KMS-11 (cell line): ENCODE measurements at regions not wholly inside any gene's neighbourhood (a gene's known extent, or its start where the extent isn't known, plus 50 kb on each side); places are given as distances from the start of the nearest gene placed in this dataset.

ENCODE experiments used
- H2AFZ ChIP-seq: fragments of 200-600 bp; sonication (generic); 2 replicates; pipeline ENCODE4 v1.6.1; 2016; ENCODE audit warnings: antibody characterized with exemption, mixed run types, low read depth
- H3K27ac ChIP-seq: fragments of 200-600 bp; sonication (generic); 2 replicates; pipeline ENCODE4 v1.6.1; 2016; ENCODE audit warnings: mild to moderate bottlenecking, mixed run types
- H3K27me3 ChIP-seq: fragments of 200-600 bp; sonication (generic); 2 replicates; pipeline ENCODE4 v1.6.1; 2017; ENCODE audit warnings: mild to moderate bottlenecking, low read depth, mixed run types, moderate library complexity; ENCODE audit not compliant: insufficient read depth
- H3K36me3 ChIP-seq: fragments of 200-600 bp; sonication (generic); 2 replicates; pipeline ENCODE4 v1.6.1; 2017; ENCODE audit warnings: mild to moderate bottlenecking, mixed run types; ENCODE audit not compliant: insufficient read depth
- H3K4me1 ChIP-seq: fragments of 200-600 bp; sonication (generic); 2 replicates; pipeline ENCODE4 v1.6.1; 2016; ENCODE audit warnings: mild to moderate bottlenecking, low read depth, mixed run types; ENCODE audit not compliant: poor library complexity, severe bottlenecking
- H3K4me2 ChIP-seq: fragments of 200-600 bp; sonication (generic); 2 replicates; pipeline ENCODE4 v1.7.0; 2016; ENCODE audit warnings: mild to moderate bottlenecking, mixed run types
- H3K4me3 ChIP-seq: fragments of 200-600 bp; sonication (generic); IDR thresholded peaks from 2 replicates; pipeline ENCODE4 v1.6.1; 2017; ENCODE audit warnings: low read depth, low read length, mixed read lengths; ENCODE audit not compliant: insufficient read depth
- H3K79me2 ChIP-seq: fragments of 200-600 bp; sonication (generic); 2 replicates; pipeline ENCODE4 v1.6.1; 2016; ENCODE audit warnings: low read depth, mixed run types; ENCODE audit not compliant: insufficient read depth
- H3K9ac ChIP-seq: fragments of 200-600 bp; sonication (generic); 2 replicates; pipeline ENCODE4 v1.6.1; 2016; ENCODE audit warnings: mild to moderate bottlenecking, mixed run types
- H4K20me1 ChIP-seq: fragments of 200-600 bp; sonication (generic); 2 replicates; pipeline ENCODE4 v1.6.1; 2016; ENCODE audit warnings: mild to moderate bottlenecking, mixed run types; ENCODE audit not compliant: insufficient read depth
- TF ChIP-seq, protein P1 (sequence below): fragments of 200-600 bp; sonication (generic); conservative IDR thresholded peaks from 2 replicates; pipeline ENCODE4 v1.6.1; 2017; ENCODE audit warnings: low read depth, mild to moderate bottlenecking, antibody characterized with exemption, low read length, moderate library complexity, mixed read lengths

DNA sequence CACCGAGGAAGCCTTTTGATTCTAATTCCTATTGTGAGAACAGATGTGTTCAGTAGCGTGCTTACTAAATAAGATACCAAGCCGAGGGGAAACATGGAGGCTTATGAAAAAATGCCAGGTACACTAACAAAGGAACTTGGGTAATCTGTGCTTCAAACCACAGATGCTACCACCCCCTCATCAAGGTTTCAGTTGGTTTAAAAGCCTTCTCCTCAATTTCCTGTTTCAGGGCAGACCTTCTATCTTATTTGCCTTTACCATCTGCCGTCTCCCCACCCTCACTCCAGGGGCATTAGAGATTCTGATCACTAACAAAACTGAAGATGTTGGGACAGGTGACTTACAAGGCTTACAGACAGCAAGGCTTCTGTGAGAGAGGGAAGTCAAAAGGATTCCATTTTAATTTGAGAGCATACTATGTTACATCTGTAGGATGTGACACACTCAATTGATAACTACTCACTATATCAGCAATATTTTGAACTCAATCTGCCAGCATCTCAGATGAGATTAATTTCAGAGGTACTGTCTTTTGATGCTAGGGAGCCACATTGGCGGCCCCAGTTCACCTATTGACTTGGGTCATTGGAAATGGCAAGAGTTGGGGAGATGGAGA, 60.6 kb upstream of the PLCL2 start:
- TF ChIP-seq, protein P1, sequence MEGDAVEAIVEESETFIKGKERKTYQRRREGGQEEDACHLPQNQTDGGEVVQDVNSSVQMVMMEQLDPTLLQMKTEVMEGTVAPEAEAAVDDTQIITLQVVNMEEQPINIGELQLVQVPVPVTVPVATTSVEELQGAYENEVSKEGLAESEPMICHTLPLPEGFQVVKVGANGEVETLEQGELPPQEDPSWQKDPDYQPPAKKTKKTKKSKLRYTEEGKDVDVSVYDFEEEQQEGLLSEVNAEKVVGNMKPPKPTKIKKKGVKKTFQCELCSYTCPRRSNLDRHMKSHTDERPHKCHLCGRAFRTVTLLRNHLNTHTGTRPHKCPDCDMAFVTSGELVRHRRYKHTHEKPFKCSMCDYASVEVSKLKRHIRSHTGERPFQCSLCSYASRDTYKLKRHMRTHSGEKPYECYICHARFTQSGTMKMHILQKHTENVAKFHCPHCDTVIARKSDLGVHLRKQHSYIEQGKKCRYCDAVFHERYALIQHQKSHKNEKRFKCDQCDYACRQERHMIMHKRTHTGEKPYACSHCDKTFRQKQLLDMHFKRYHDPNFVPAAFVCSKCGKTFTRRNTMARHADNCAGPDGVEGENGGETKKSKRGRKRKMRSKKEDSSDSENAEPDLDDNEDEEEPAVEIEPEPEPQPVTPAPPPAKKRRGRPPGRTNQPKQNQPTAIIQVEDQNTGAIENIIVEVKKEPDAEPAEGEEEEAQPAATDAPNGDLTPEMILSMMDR = no peak
- H2AFZ ChIP-seq = peak overlapping the region; percentile 12; the same call in 1 of the 2 replicates
- no peaks in the 10 kb centered on the region for H3K36me3 ChIP-seq
- H3K4me2 ChIP-seq = peak overlapping the region; percentile 76
- H3K79me2 ChIP-seq = no peaks in the 10 kb centered on the region
- H4K20me1 ChIP-seq = no peaks in the 10 kb centered on the region
- H3K4me3 ChIP-seq = no peak overlapping the region
- no peaks in the 10 kb centered on the region for H3K27me3 ChIP-seq
- peaks cover 50% of the 10 kb centered on the region for H3K4me1 ChIP-seq
- H3K9ac ChIP-seq = no peak overlapping the region
- peak overlapping the region; percentile 52; the same call in 1 of the 2 replicates for H3K27ac ChIP-seq

DNA sequence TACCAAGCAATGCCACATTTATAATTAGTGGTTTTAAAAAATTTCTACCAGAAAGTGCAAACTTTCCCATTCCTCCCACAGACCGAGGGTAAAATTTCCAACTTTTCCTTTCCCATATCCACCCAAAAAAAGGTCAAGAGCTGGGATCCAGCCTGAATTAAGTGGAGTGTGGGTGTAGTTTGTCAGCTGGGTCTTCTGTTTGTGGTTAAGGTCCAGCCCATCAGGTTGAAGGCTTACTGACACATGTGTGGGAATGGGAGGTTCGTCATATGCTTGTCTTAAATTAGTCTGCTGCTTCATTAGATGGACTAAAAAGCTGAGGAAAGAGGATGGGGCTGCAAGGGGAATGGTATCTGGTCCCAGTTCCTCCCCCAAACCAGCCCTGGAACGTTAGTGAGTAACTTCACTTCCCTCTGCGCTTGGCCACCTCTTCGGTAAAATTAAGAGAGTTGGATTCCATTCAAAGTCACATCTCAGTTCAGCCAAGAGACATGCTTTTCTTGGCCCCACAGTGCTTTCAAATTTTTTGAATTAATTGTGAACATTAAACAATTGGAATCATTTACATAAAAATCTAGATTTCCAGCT, 59.0 kb upstream of the PLCL2 start:
- H3K4me2 ChIP-seq = no peak overlapping the region
- H3K79me2 ChIP-seq = no peaks in the 10 kb centered on the region
- H3K27me3 ChIP-seq = no peaks in the 10 kb centered on the region
- no peak overlapping the region for H3K4me3 ChIP-seq
- peaks cover 55% of the 10 kb centered on the region for H3K4me1 ChIP-seq
- TF ChIP-seq, protein P1 = no peak
- no peaks in the 10 kb centered on the region for H3K36me3 ChIP-seq
- no peaks in the 10 kb centered on the region for H4K20me1 ChIP-seq
- H3K27ac ChIP-seq = no peak overlapping the region
- no peak overlapping the region for H2AFZ ChIP-seq
- no peak overlapping the region for H3K9ac ChIP-seq

DNA sequence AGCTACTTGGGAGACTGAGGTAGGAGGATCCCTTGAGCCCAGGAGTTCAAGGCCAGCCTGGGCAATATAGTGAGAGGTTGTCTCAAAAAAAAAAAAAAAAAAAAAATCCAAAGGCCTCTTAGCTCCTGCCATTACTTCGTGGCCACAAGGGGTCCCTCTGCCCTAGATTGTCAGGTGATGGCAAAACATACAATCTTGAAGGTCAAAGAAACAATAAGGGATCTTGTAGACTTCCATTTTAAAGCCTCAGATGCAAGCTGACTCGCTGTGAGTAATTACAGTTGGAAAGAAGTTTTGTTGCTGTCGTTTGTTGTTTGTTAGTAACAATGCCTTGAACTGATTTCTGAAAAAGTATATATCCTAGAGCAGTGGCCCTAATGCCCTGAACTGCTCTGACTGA, 55.9 kb upstream of the PLCL2 start:
- TF ChIP-seq, protein P1 = peak; percentile 74
- Histone ChIP-seq H3K36me3 (no peaks in the 10 kb centered on the region), H2AFZ (no peak overlapping the region), H3K4me2 (no peak overlapping the region), H3K79me2 (no peaks in the 10 kb centered on the region), H3K4me1 (peaks cover 45% of the 10 kb centered on the region), H3K27ac (no peak overlapping the region), H4K20me1 (no peaks in the 10 kb centered on the region), H3K4me3 (no peak overlapping the region), H3K9ac (no peak overlapping the region), H3K27me3 (no peaks in the 10 kb centered on the region)

DNA sequence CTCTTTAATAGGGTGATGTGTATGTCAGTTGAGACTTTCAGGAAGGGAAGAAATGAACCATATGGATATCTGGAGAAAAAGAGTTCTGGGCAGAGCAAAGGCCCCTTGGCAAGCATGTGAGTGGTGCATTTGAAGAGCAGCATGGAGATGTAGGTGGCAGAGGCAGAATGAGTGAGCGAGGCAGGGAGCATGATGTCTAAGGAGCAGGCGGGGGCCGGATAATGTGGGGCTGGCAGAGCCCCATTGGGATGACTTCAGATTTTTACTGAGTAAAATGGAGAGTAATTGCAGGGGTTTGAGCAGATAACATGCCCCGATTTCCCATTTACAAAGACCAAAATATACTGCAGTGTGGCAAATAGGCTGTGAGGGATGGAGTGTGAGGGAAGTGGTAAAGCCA, 52.9 kb upstream of the PLCL2 start:
- Histone ChIP-seq H2AFZ (no peak overlapping the region), H3K9ac (no peak overlapping the region), H3K36me3 (no peaks in the 10 kb centered on the region), H3K4me3 (no peak overlapping the region), H3K4me1 (peaks cover 42% of the 10 kb centered on the region), H3K79me2 (no peaks in the 10 kb centered on the region), H3K4me2 (no peak overlapping the region), H3K27me3 (no peaks in the 10 kb centered on the region), H4K20me1 (no peaks in the 10 kb centered on the region), H3K27ac (no peak overlapping the region)
- TF ChIP-seq, protein P1 = no peak
